ENCODE measurements at regions not wholly inside any gene's neighbourhood (a gene's known extent, or its start where the extent isn't known, plus 50 kb on each side); places are given as distances from the start of the nearest gene placed in this dataset.

DNA sequence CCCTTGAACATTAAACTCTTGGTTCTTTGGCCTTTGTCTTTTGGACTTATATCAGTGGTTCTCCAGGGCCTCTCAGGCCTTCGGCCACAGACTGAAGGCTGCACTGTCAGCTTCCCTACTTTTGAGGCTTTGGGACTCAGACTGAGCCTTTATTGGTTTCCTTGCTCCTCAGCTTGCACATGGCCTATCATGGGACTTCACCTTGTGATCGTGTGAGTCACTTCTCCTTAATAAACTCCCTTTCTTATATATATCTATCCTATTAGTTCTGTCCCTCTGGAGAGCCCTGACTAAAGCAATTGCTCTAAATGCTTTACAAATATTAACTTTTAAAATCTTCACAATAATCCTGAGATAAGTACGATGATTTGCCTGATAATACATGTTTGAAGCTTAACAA, 353.6 kb upstream of the TRIB2 start:
- no peak for TF ChIP-seq POLR2A (IDR thresholded peaks at IDR 0.05)
- TF ChIP-seq, protein P1, sequence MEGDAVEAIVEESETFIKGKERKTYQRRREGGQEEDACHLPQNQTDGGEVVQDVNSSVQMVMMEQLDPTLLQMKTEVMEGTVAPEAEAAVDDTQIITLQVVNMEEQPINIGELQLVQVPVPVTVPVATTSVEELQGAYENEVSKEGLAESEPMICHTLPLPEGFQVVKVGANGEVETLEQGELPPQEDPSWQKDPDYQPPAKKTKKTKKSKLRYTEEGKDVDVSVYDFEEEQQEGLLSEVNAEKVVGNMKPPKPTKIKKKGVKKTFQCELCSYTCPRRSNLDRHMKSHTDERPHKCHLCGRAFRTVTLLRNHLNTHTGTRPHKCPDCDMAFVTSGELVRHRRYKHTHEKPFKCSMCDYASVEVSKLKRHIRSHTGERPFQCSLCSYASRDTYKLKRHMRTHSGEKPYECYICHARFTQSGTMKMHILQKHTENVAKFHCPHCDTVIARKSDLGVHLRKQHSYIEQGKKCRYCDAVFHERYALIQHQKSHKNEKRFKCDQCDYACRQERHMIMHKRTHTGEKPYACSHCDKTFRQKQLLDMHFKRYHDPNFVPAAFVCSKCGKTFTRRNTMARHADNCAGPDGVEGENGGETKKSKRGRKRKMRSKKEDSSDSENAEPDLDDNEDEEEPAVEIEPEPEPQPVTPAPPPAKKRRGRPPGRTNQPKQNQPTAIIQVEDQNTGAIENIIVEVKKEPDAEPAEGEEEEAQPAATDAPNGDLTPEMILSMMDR (IDR thresholded peaks at IDR 0.05): no peak

Measured in right lobe of liver (tissue), 4 donors.